ENCODE measurements at regions not wholly inside any gene's neighbourhood (a gene's known extent, or its start where the extent isn't known, plus 50 kb on each side); places are given as distances from the start of the nearest gene placed in this dataset.

DNA sequence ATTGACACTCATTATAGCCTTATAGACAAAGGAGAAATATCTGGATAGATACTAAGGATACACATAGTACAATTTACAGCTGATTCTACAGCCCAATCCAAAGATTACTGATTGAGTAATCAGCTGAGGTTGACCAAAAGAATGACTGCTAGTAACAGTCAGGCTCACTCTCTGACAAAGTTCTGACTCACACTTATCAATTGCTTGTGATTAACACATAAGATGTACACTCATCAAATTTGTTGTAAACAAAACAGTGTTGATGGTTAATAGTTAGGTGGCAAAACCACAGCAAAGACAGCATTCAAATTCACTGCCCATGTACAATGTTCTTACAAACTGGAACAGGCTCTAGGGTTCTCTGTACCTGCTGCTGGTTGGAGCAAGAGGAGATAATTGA, 422.7 kb downstream of the TLE1 start:
- no peak for DNase-seq (ENCODE audit: low spot score in 2 of 2)
- TF ChIP-seq POLR2A (IDR thresholded peaks at IDR 0.05) = no peak
- TF ChIP-seq, protein P1, sequence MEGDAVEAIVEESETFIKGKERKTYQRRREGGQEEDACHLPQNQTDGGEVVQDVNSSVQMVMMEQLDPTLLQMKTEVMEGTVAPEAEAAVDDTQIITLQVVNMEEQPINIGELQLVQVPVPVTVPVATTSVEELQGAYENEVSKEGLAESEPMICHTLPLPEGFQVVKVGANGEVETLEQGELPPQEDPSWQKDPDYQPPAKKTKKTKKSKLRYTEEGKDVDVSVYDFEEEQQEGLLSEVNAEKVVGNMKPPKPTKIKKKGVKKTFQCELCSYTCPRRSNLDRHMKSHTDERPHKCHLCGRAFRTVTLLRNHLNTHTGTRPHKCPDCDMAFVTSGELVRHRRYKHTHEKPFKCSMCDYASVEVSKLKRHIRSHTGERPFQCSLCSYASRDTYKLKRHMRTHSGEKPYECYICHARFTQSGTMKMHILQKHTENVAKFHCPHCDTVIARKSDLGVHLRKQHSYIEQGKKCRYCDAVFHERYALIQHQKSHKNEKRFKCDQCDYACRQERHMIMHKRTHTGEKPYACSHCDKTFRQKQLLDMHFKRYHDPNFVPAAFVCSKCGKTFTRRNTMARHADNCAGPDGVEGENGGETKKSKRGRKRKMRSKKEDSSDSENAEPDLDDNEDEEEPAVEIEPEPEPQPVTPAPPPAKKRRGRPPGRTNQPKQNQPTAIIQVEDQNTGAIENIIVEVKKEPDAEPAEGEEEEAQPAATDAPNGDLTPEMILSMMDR (IDR thresholded peaks at IDR 0.05) = no peak
- intact Hi-C loops (cut with DNase I; ENCODE audit: low total_unique reads) = no loop called here
- no peak overlapping the region for H3K4me3 ChIP-seq (ENCODE audit: low read depth, poor library complexity, severe bottlenecking)

DNA sequence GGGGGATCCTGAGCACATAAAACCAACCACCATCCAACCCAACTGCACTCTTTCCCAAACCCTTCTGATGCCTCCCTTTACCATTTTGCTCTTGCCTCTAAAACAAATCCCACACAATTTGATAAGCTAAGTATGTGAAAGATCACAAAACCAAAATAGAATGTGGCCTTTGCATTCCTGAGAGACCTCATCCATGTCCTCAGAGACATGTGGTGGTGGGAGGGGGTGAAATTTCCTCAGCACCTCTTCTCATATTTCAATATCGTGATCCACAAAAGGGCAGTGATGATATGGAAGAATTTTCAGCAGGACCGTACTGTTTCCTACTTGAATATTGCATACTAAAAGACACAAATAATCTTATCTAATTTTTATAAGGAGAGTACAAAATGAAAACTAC, 423.3 kb downstream of the TLE1 start:
- 79 to 89% methylated on average over 2 of the region's 2 CpGs for WGBS, 2 donors
- intact Hi-C loops (cut with DNase I; ENCODE audit: low total_unique reads) = no loop called here
- no peak overlapping the region for H3K4me3 ChIP-seq (ENCODE audit: low read depth, poor library complexity, severe bottlenecking)
- TF ChIP-seq, protein P1 (IDR thresholded peaks at IDR 0.05) = no peak
- no peak for TF ChIP-seq POLR2A (IDR thresholded peaks at IDR 0.05)
- no peak for DNase-seq (ENCODE audit: low spot score in 2 of 2)

DNA sequence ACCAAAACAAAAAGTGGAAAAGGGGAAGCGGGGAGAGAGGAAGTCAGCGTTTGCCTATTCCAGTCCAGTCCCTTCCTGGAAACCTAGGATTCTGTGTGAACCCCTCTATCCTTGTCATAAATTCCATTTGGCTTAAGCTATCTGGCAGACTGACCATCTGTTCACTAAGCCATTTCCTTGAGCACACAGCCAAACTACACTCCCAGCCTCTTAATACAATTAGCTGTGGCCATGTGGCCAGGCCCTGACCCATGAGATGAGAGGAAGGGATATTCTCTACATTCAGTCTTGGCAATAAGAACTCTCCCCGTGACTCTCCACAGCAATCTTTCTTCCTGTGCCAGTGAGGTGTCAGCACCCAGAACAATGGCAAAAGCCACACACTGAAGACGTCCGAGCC, 424.8 kb downstream of the TLE1 start:
- H3K4me3 ChIP-seq (ENCODE audit: low read depth, poor library complexity, severe bottlenecking) = no peak overlapping the region
- TF ChIP-seq, protein P1 (IDR thresholded peaks at IDR 0.05) = no peak
- DNase-seq (ENCODE audit: low spot score in 2 of 2) = no peak
- intact Hi-C loops (cut with DNase I; ENCODE audit: low total_unique reads) = no loop called here
- 54 to 78% methylated on average over 5 of the region's 5 CpGs for WGBS, 2 donors

DNA sequence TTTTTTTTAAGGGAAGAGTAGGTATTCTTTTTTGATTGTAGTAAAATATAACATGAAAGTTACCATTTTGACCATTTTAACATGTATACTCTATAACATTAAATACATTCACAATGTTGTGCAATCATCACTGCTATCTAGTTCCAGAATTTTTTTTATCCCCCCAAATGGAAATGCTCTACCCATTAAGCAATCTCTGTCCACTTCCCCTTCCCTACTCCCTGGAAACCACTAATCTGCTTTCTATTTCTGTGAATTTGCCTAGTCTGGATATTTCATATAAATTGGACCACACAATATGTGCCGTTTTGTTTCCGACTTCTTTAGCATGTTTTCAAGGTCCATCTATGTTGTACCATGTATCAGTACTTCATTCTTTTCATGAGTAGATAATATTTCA, 429.5 kb downstream of the TLE1 start:
- 82 to 89% methylated on average over 2 of the region's 2 CpGs for WGBS, 2 donors
- intact Hi-C loops (cut with DNase I; ENCODE audit: low total_unique reads) = no loop called here
- TF ChIP-seq POLR2A (IDR thresholded peaks at IDR 0.05) = no peak
- TF ChIP-seq, protein P1 (IDR thresholded peaks at IDR 0.05) = no peak
- no peak overlapping the region for H3K4me3 ChIP-seq (ENCODE audit: low read depth, poor library complexity, severe bottlenecking)
- no peak for DNase-seq (ENCODE audit: low spot score in 2 of 2)

DNA sequence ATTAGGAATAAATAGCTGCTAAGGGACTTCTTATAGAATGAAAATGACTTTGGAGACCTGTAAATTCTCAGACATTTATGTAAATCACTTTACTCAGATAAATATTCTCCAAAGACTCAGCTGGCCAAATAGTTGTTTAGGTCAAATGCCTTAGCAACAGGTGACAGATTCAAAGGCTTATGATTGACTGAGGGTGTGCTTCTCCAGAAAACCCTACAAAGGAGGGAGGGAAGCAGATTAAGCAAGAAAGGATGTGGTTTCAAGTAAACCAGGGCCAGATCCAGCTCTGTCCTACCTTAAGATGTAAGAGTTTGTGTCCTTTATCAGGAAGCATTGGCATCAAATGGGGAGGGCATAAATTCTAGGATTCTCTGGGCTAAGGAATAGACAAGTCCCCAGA, 433.0 kb downstream of the TLE1 start:
- intact Hi-C loops (cut with DNase I; ENCODE audit: low total_unique reads) = no loop called here
- no peak overlapping the region for H3K4me3 ChIP-seq (ENCODE audit: low read depth, poor library complexity, severe bottlenecking)
- DNase-seq (ENCODE audit: low spot score in 2 of 2) = no peak
- no peak for TF ChIP-seq POLR2A (IDR thresholded peaks at IDR 0.05)
- TF ChIP-seq, protein P1 (IDR thresholded peaks at IDR 0.05) = no peak

DNA sequence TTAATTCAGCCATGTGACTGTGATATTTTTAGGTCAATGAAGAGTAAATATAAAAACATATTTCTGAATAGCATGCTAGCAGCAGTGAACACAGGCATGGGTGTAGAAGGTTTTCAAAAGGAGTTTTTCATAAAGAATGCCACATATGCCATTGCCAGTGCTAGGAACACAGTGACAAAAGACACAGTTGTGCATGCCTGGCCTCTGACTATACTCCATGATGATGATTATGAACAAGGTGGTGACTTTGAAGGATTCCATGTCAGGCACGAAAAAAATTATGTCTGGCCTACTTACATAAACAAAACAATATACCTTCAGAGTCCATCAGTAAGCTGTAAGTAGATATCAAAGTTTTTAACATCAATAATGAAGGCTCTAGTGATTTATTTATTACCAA, 438.7 kb downstream of the TLE1 start:
- intact Hi-C loops (cut with DNase I; ENCODE audit: low total_unique reads) = no loop called here
- no peak for DNase-seq (ENCODE audit: low spot score in 2 of 2)
- H3K4me3 ChIP-seq (ENCODE audit: low read depth, poor library complexity, severe bottlenecking) = no peak overlapping the region
- TF ChIP-seq, protein P1 (IDR thresholded peaks at IDR 0.05) = no peak
- TF ChIP-seq POLR2A (IDR thresholded peaks at IDR 0.05) = no peak
- WGBS, 2 donors = 58 to 89% methylated on average over 1 of the region's 1 CpG
